NCI-H524 treated with DMSO at 0.1 percent for 48 hours (cell line): ENCODE measurements at regions not wholly inside any gene's neighbourhood (a gene's known extent, or its start where the extent isn't known, plus 50 kb on each side); places are given as distances from the start of the nearest gene placed in this dataset.

Experiments
- DNase-seq: peaks from one replicate; lab custom pipeline; 2025; lab: John Stamatoyannopoulos, UW

- DNase-seq: no peak
Measured at GRCh38 chr13:94968757-94969086, 256.4 kb upstream of the SOX21 start.

DNA sequence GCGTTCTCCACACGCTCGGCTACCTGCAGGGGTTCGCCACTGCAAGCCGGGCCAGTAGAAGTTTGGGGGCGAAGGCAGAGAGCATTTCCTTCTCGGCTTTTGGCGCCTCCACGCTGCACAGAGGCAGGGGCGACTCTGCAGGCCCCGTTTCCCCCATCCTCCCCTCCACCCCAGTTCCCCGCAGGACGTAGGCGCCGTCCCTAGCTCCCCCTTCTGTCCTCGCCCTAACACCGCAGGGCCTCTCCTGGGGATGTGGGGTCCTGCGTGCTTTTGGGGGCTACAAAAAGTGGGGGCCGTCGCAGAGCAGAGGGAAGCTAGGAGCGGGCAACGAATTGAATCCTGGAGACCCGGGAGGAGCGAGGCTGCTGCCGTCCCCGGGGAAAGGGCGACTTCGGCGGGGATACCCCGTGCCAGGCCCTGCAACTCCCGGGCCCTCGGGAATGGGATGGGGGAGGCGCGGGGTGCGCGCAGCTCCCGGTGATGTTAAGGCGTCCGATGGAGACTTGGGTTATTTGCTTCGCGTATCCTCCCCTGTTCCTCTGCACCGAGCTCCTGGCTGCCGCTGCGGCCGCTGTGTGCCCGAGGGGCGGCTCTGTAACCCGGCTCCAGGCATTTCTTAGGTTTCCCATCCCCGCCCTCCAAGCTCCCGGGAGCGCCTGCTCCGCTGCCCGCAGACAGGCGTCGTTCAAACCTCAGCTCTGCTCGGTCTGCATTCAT lies 255.9 kb upstream of the SOX21 start:
- DNase-seq: no peak

DNA sequence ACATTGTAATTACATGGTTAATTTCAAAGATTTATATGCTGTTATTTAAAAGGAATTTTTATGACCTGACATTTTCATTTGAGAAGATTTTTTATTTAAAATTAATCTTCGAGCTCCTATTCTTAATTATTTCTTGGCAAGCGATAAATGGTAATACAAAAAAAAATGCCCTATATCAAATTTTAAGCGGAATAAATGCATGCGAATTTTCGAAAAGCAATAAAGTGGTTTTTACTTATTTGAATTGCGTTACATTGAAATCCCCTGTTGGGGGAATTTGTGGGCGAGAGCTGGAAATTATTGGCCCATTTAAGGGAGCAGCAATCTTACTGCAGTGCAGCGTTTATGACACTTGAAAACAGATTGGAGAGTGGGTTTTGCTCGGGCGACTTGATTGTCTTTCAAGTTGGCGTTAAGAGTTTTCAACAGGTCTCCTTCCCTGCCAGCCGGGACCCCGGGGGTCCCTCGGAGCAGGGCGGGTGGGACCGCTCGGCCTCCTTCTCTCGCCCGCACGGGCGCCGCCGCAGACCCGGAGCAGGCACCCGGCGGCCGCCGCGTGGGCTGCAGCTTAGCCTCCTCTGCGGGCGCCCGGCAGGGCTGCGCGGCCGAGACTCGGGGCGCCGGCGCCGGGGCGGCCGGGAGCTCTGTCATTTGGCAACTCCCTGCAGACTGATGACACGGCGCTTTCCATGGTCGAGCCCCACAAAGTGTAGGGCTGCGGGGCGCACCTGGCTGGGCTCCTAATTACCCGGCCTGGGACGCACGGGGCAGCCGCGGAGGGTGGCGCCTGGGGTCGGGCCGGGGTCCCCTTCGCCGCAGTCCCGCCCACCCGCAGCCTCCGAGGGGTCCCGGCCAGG lies 255.1 kb upstream of the SOX21 start:
- DNase-seq: no peak

- DNase-seq: no peak
Measured at GRCh38 chr13:94966422-94966955, 254.1 kb upstream of the SOX21 start.

DNA sequence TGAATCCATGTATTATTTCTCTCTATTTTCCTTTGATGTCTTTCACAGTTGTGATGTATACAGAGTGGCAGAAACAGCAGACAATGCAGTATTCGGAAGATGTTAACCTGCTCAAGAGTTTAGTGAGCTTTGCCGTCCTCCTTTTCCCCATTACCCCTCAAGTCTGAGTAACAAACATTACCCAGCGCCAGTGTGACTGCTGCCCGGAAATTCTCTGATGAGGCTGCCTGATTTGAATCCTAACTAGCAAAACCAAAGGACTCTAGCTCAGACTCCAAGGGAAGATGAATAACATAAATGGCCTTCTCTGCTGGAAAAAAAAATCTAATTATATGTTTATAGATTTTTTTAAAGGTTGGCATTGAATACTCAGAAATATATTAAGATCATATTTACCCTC lies 247.3 kb upstream of the SOX21 start:
- no peak for DNase-seq

- DNase-seq: no peak
Measured at GRCh38 chr13:94956417-94957110, 244.2 kb upstream of the SOX21 start.

DNA sequence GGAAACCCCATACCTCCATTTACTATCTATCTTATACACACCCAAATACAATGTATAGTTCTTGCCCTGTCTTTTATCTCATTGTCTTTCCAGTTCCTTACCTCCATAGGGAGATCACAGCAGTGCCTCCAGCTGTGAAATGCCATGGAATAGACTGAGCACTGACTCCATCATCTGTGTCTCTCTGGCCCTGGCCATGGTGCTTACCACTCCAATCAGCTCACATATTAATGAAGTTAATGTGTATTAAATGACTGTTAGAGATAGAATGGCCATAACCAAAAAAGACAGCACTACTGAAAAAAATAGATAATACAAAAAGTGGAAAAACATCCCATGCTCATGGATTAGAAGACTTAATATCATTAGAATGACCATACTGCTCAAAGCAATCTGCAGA lies 240.4 kb upstream of the SOX21 start:
- DNase-seq: no peak

- no peak for DNase-seq
Measured at GRCh38 chr13:94950303-94950702, 238.0 kb upstream of the SOX21 start.

DNA sequence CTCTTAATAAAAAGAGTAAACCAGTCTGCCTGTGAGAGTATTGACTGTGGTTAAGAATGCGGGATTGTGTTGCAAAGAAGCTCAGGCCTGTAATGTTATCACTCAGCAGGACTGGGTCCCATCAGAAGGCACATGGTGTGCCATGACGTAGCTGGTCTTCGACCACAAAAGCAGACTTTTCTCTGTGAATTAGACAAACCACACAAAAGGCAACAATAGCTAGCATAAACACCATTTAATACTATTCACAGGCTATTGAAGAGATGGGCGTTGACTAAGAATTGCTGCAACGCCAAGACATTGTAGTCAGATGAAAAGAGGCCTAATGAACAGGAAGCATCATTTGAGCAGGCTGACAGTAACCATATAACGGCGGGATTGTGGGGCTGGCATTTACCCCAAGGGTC lies 235.6 kb upstream of the SOX21 start:
- DNase-seq: no peak

DNA sequence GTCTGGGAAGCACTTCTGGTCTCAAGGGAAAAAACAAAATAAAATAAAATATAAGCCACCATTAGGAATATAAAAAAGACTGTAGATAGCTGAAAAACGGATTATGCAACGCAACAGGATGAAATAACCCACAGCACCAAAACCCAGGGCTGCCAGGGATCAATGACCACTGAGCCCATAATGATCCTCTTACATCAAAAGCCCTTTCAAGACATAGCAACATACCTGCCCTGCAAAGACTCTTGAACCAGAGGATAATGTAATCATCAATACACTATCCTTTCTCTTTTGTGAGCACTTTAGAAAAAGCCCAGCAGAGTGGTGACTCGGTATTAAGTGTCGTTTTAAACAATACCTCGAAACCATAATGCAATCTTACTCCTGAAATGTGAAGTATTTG lies 235.0 kb upstream of the SOX21 start:
- DNase-seq: no peak

GRCh38 chr13:94946039-94946438 lies 233.7 kb upstream of the SOX21 start:
- no peak for DNase-seq

DNA sequence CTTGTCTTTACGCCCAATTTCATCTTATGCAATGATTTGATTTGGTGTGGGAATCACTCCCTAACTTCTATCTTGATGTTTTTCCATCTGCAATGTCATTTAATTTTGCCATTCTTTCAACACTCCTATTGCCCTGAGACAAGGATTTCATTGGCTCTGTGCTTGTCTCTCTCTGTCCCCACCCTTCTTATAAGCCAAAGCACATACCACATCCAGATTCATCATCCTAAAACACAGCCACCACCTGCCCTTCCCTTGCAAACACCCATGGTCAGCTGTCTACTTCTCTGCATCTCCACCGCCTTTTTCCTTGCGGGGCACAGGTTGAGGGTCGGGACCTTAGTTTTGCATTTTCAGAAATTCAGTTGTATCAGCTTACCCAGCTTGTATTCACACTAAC lies 225.8 kb upstream of the SOX21 start:
- DNase-seq: no peak

- no peak for DNase-seq
Measured at GRCh38 chr13:94936633-94937032, 224.3 kb upstream of the SOX21 start.

DNA sequence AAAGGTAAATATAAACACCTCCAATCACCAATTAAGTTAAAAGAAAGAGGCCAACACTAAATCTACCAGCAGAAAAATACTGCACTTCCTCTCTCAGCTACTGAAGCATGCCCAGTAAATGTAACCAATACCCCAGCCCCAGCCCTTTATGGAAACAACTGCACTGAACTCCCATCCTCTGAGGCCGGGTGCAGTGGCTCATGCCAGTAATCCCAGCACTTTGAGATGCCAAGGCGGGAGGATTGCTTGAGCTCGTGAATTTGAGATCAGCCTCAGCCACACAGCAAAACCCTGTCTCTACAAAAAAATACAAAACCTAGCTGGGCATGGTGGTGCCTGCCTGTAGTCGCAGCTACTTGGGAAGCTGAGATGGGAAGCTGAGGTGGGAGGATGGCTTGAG lies 221.6 kb upstream of the SOX21 start:
- DNase-seq: no peak

GRCh38 chr13:94933230-94933751 lies 220.9 kb upstream of the SOX21 start:
- DNase-seq: no peak

GRCh38 chr13:94928127-94928775 lies 215.9 kb upstream of the SOX21 start:
- no peak for DNase-seq

GRCh38 chr13:94925263-94925662 lies 212.9 kb upstream of the SOX21 start:
- no peak for DNase-seq

DNA sequence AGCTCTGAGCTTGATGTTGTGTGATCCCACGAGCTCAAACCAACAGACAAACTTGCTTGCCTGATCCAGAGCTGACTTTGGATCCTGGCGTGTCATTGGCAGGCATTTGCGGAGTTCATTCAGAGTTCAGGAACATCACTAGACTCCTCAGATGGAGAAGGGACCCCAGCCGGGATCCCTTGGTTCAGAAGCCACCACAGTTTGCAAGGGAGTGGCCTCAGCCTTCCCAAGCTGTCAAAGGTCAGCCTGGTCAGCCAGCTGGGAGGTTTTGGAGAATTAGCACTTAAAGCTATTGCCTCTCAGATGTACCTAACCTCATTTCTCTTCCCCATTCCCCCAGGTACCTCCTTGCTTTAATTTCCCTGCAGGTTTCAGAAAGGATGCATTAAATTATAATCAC lies 208.8 kb upstream of the SOX21 start:
- DNase-seq: no peak

DNA sequence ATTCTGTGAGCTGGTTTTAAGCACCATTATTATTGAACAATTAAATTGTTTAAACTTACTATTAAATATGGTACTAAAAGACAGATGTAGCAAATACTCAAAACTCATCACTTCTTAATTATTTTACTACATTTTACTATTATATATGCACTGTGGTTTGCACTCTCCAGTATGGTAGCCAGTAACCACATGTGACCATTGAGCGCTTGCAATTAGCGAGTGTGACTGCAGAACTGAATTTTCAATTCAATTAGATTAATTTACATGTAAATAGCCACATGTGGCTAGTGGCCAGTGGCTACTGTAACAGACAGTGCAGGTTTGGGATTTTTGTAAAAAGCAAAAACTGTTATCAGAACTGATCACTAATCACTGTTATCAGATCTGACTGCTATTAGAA lies 208.2 kb upstream of the SOX21 start:
- no peak for DNase-seq

GRCh38 chr13:94917824-94918223 lies 205.5 kb upstream of the SOX21 start:
- DNase-seq: no peak

DNA sequence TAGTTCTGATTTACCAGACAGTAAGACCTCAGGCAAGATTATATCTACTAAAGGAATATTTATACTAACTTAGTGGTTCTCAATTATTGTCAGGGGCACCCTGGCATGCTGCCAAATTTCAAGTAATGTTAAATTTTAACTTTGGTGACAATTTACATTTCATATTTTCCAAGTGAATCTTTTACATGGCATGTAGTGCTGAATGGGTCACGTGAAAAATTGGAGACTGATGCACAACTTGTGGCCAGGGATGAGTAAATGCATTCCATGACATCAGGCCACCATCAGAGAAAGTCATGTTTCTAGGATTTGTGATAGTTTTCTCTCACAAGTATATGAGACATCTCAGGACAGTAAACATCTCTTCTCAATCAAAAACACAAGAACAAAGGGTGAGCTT lies 202.6 kb upstream of the SOX21 start:
- DNase-seq: no peak

- DNase-seq: no peak
Measured at GRCh38 chr13:94906605-94907004, 194.3 kb upstream of the SOX21 start.
